Aorta (tissue), 5 donors: ENCODE measurements at regions not wholly inside any gene's neighbourhood (a gene's known extent, or its start where the extent isn't known, plus 50 kb on each side); places are given as distances from the start of the nearest gene placed in this dataset.

Experiments used
- ATAC-seq: fragments of 200-7000 bp; cut with Tn5 transposase; one replicate; pipeline ENCODE4 v1.9.1; 2022; ENCODE audit warnings: moderate library complexity; ENCODE audit not compliant: low FRiP score
- DNase-seq, 2 donors: peaks; one replicate each; pipeline ENCODE4 v3.0.0-alpha.2; 2020
- H3K27ac ChIP-seq, 2 donors: one replicate each; pipeline ENCODE4 v1.5.1; 2013; ENCODE audit warnings: low read length in 2 of 2, mild to moderate bottlenecking in 2 of 2, moderate library complexity in 2 of 2, control low read depth in 1 of 2, inconsistent platforms in 1 of 2, low read depth in 1 of 2
- H3K27me3 ChIP-seq, 2 donors: one replicate each; pipeline ENCODE4 v1.6.1; 2013; ENCODE audit warnings: control low read depth in 1 of 2, low read length in 1 of 2, mild to moderate bottlenecking in 1 of 2, moderate library complexity in 1 of 2; ENCODE audit not compliant: insufficient read depth in 2 of 2, control insufficient read depth in 1 of 2
- H3K36me3 ChIP-seq, 2 donors: one replicate each; pipeline ENCODE4 v1.6.1; 2013; ENCODE audit warnings: control low read depth in 1 of 2, low read length in 1 of 2, mild to moderate bottlenecking in 1 of 2; ENCODE audit not compliant: insufficient read depth in 2 of 2, control insufficient read depth in 1 of 2
- H3K4me1 ChIP-seq, 2 donors: one replicate each; pipeline ENCODE4 v1.6.1; 2013; ENCODE audit warnings: low read length in 2 of 2, control low read depth in 1 of 2, mild to moderate bottlenecking in 1 of 2, moderate library complexity in 1 of 2; ENCODE audit not compliant: insufficient read depth in 2 of 2, control insufficient read depth in 1 of 2
- H3K4me3 ChIP-seq, 2 donors: one replicate each; pipeline ENCODE4 v1.5.1; 2013; ENCODE audit warnings: low read length in 2 of 2, control low read depth in 1 of 2, mild to moderate bottlenecking in 1 of 2
- H3K9me3 ChIP-seq: one replicate; pipeline ENCODE4 v1.6.1; 2013; ENCODE audit warnings: mild to moderate bottlenecking, low read length; ENCODE audit not compliant: control insufficient read depth
- WGBS, 2 donors: extraction: QIAGEN DNeasy Blood & Tissue Kit; methylation state at CpG; one replicate each; pipeline ENCODE4 v1.1.7; 2013; 5-methylcytosine and 5-hydroxymethylcytosine counted together
- intact Hi-C, 2 donors: fragments of 100-400 bp; cut with DNase I; formaldehyde crosslinking; loops; one replicate each; pipeline versions ENCODE4 v1.14.2 to v1.15.0; 2022
- donor health status: healthy with polysubstance abuse.
- donor health status: Bipolar disorder and iron deficiency.
- donor health status: DM: no; HTN: no; CAD: no.
- donor health status: DM: no; HTN: no; CAD: no.
- donor health status: DM: yes; HTN: yes; CAD: no.

GRCh38 chr12:58365087-58365390, 423.7 kb downstream of the ATP23 start:
- intact Hi-C loops = no loop called here
- Histone ChIP-seq H3K4me3 (no peak overlapping the region), H3K27me3 (no peaks in the 10 kb centered on the region), H3K9me3 (no peaks in the 10 kb centered on the region), H3K4me1 (no peaks in the 10 kb centered on the region), H3K27ac (no peak overlapping the region), H3K36me3 (no peaks in the 10 kb centered on the region)
- ATAC-seq (no peak), DNase-seq (no peak)
- whole genome bisulfite sequencing, 2 donors = 15 to 17% methylated on average over 1 of the region's 1 CpG

DNA sequence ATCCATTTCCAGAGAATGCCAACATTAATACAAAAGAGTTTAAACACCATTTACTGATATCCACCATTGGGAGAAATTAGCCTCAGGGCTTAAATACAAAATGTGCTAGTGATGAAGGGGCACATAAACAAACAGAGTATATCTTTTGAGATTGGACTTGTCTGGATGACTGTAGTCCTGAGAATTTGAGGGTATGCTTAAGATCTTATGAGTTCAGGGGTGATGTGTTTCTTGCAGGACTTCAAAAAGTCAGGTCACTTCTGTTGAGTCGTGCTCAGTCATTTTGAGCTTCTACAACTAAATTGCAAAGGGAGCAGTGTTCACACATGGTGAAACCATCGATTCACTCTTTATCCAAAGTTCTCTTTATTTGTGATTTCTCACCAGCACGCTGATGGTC, 425.7 kb downstream of the ATP23 start:
- H3K9me3 ChIP-seq = peaks cover 2% of the 10 kb centered on the region
- H3K4me3 ChIP-seq = no peak overlapping the region
- DNase-seq = no peak
- no peaks in the 10 kb centered on the region for H3K27me3 ChIP-seq
- H3K36me3 ChIP-seq = no peaks in the 10 kb centered on the region
- no peak overlapping the region for H3K27ac ChIP-seq
- WGBS, 2 donors = 87 to 92% methylated on average over 3 of the region's 3 CpGs
- H3K4me1 ChIP-seq = no peaks in the 10 kb centered on the region
- intact Hi-C loops = no loop called here
- ATAC-seq = no peak

DNA sequence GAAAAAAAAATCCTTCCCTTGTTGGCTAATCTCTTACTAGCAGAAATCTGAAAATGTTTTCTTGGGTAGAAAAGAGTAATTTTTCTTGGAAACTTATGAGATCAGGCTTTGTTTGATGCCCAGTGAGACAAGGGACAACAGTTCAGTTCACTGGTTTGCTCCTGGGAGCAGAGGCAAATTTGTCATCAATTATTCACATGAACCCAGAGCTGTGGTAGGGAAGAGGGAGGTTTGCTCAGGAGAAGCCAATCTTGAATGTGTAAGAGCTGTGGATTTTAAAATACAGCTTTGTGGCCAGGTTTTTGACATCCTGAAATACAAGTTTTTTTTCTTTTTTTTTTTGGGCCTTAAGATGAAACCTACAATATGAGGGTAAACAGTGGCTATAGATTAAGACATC, 426.6 kb downstream of the ATP23 start:
- no peaks in the 10 kb centered on the region for H3K36me3 ChIP-seq
- peaks cover 2% of the 10 kb centered on the region for H3K9me3 ChIP-seq
- no peak overlapping the region for H3K27ac ChIP-seq
- H3K4me3 ChIP-seq = no peak overlapping the region
- DNase-seq (no peak), ATAC-seq (no peak)
- no peaks in the 10 kb centered on the region for H3K4me1 ChIP-seq
- H3K27me3 ChIP-seq = no peaks in the 10 kb centered on the region
- intact Hi-C loops = no loop called here

DNA sequence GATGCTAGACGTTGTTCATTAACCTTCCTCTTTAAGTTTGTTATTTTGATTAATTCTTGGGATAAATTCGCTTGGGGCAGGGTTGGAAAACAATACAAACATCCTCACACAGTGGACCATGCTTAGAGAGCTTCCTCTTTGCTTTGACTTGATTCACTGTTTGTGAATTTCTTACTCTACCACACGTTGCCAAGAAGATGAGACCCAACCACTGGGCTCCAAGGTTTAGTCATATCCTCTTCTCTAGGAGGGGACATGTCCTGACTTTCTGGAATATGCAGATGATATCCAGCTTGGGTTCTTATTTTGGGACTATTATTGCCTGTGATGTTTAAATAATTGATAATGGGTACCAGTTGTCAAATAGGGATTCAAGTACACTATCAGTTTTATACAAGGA, 428.2 kb downstream of the ATP23 start:
- 81% methylated on average over 3 of the region's 3 CpGs for WGBS, 2 donors
- Histone ChIP-seq H3K27me3 (no peaks in the 10 kb centered on the region), H3K9me3 (peaks cover 2% of the 10 kb centered on the region), H3K27ac (no peak overlapping the region), H3K4me3 (no peak overlapping the region), H3K36me3 (no peaks in the 10 kb centered on the region), H3K4me1 (no peaks in the 10 kb centered on the region)
- ATAC-seq (no peak), DNase-seq (no peak)
- intact Hi-C loops = no loop called here

- H3K27me3 ChIP-seq = no peaks in the 10 kb centered on the region
- intact Hi-C loops = no loop called here
- no peak overlapping the region for H3K4me3 ChIP-seq
- 83 to 87% methylated on average over 3 of the region's 3 CpGs for WGBS, 2 donors
- no peaks in the 10 kb centered on the region for H3K36me3 ChIP-seq
- H3K9me3 ChIP-seq = peaks cover 2% of the 10 kb centered on the region
- no peak overlapping the region for H3K27ac ChIP-seq
- H3K4me1 ChIP-seq = no peaks in the 10 kb centered on the region
- no peak for DNase-seq
- ATAC-seq = no peak
Measured at GRCh38 chr12:58372298-58372697, 430.9 kb downstream of the ATP23 start.

GRCh38 chr12:58378028-58378427, 436.7 kb downstream of the ATP23 start:
- Histone ChIP-seq H3K4me1 (no peaks in the 10 kb centered on the region), H3K27me3 (no peaks in the 10 kb centered on the region), H3K27ac (no peak overlapping the region), H3K9me3 (no peaks in the 10 kb centered on the region), H3K4me3 (no peak overlapping the region), H3K36me3 (no peaks in the 10 kb centered on the region)
- 89 to 90% methylated on average over 2 of the region's 2 CpGs for WGBS, 2 donors
- ATAC-seq (no peak), DNase-seq (no peak)
- intact Hi-C loops = no loop called here

- intact Hi-C loops = no loop called here
- DNase-seq (no peak), ATAC-seq (no peak)
- no peaks in the 10 kb centered on the region for H3K4me1 ChIP-seq
- no peaks in the 10 kb centered on the region for H3K27me3 ChIP-seq
- no peak overlapping the region for H3K27ac ChIP-seq
- 85 to 89% methylated on average over 6 of the region's 6 CpGs for WGBS, 2 donors
- no peaks in the 10 kb centered on the region for H3K36me3 ChIP-seq
- H3K4me3 ChIP-seq = no peak overlapping the region
- H3K9me3 ChIP-seq = no peaks in the 10 kb centered on the region
Measured at GRCh38 chr12:58381546-58381945, 440.2 kb downstream of the ATP23 start.

DNA sequence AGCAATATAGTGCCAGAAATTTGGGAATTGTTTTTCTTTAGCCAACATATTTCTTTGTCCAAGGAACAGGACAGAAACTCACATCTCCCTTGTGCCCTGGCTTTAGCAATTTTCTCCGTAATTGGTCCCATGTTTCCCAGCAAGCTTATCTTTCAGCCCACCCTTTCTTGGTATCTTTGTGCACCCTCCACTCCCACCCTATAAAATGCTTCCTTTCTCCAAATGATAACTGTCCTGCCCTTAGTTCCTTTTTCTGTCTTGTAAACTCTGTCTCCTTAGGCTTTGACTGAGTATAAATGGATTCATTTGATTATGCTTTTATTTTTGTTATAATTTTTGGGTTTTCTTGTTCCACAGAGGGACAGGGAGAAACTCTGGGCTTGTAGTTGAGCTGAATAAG, 442.8 kb downstream of the ATP23 start:
- no peaks in the 10 kb centered on the region for H3K36me3 ChIP-seq
- ATAC-seq (no peak), DNase-seq (no peak)
- H3K9me3 ChIP-seq = no peaks in the 10 kb centered on the region
- H3K27ac ChIP-seq = no peak overlapping the region
- WGBS, 2 donors = 53 to 61% methylated on average over 1 of the region's 1 CpG
- no peaks in the 10 kb centered on the region for H3K27me3 ChIP-seq
- intact Hi-C loops = no loop called here
- no peak overlapping the region for H3K4me3 ChIP-seq
- H3K4me1 ChIP-seq = no peaks in the 10 kb centered on the region

- 89 to 90% methylated on average over 2 of the region's 2 CpGs for WGBS, 2 donors
- intact Hi-C loops = no loop called here
- ATAC-seq = no peak
Measured at GRCh38 chr12:58386136-58386535, 444.8 kb downstream of the ATP23 start.

GRCh38 chr12:58387199-58387598, 445.8 kb downstream of the ATP23 start:
- DNase-seq = no peak
- intact Hi-C loops = no loop called here
- WGBS, 2 donors = 72 to 98% methylated on average over 2 of the region's 2 CpGs

More at GRCh38 chr12:58386136-58386535, 444.8 kb downstream of the ATP23 start:
- H3K27ac ChIP-seq = no peak overlapping the region
- no peak for DNase-seq
- H3K9me3 ChIP-seq = no peaks in the 10 kb centered on the region
- H3K4me3 ChIP-seq = no peak overlapping the region
- H3K36me3 ChIP-seq = no peaks in the 10 kb centered on the region
- H3K27me3 ChIP-seq = no peaks in the 10 kb centered on the region
- H3K4me1 ChIP-seq = no peaks in the 10 kb centered on the region

More at GRCh38 chr12:58387199-58387598, 445.8 kb downstream of the ATP23 start:
- Histone ChIP-seq H3K27ac (no peak overlapping the region), H3K36me3 (no peaks in the 10 kb centered on the region), H3K4me3 (no peak overlapping the region), H3K27me3 (no peaks in the 10 kb centered on the region), H3K9me3 (no peaks in the 10 kb centered on the region), H3K4me1 (no peaks in the 10 kb centered on the region)
- no peak for ATAC-seq
